AG10803 (cell line): ENCODE measurements at regions not wholly inside any gene's neighbourhood (a gene's known extent, or its start where the extent isn't known, plus 50 kb on each side); places are given as distances from the start of the nearest gene placed in this dataset.

ENCODE experiments used
- DNase-seq: peaks from one replicate; pipeline ENCODE4 v3.0.0; 2010; ENCODE audit warnings: low read depth
- H3K4me3 ChIP-seq: 2 replicates; pipeline ENCODE4 v1.5.1; 2011; ENCODE audit warnings: mild to moderate bottlenecking, low read length, control low read depth
- TF ChIP-seq, protein P1 (sequence below): conservative IDR thresholded peaks from 2 replicates; pipeline ENCODE4 v1.5.1; 2011; ENCODE audit warnings: mild to moderate bottlenecking, low read length, control low read depth, inconsistent platforms

DNA sequence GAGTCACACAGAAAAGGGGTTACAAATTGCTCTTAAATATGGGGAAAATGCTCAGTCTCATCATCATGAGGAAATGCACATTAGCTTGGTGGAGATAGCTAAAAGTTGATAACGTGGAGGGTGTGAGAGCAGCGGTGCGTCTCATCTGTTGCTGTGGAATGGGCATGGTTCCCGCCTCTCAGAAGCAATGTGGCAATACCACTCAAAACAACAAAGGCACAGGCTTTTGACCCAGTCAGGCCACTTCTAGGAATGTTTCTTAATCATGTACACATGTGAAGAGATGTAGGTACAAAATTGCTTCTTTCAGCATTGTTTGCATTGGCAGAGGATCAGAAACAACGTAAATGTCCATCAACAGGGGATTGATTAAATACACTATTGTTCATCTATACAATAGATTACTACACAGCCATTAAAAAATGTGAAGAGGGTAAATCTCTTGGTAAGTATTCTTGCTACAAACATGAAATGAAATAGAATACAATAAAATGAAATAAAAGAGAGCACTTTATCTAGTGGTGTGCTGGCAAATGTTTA is 212.6 kb upstream of the MSX2 start:
- TF ChIP-seq, protein P1, sequence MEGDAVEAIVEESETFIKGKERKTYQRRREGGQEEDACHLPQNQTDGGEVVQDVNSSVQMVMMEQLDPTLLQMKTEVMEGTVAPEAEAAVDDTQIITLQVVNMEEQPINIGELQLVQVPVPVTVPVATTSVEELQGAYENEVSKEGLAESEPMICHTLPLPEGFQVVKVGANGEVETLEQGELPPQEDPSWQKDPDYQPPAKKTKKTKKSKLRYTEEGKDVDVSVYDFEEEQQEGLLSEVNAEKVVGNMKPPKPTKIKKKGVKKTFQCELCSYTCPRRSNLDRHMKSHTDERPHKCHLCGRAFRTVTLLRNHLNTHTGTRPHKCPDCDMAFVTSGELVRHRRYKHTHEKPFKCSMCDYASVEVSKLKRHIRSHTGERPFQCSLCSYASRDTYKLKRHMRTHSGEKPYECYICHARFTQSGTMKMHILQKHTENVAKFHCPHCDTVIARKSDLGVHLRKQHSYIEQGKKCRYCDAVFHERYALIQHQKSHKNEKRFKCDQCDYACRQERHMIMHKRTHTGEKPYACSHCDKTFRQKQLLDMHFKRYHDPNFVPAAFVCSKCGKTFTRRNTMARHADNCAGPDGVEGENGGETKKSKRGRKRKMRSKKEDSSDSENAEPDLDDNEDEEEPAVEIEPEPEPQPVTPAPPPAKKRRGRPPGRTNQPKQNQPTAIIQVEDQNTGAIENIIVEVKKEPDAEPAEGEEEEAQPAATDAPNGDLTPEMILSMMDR = no peak
- DNase-seq = no peak
- no peak overlapping the region for H3K4me3 ChIP-seq

DNA sequence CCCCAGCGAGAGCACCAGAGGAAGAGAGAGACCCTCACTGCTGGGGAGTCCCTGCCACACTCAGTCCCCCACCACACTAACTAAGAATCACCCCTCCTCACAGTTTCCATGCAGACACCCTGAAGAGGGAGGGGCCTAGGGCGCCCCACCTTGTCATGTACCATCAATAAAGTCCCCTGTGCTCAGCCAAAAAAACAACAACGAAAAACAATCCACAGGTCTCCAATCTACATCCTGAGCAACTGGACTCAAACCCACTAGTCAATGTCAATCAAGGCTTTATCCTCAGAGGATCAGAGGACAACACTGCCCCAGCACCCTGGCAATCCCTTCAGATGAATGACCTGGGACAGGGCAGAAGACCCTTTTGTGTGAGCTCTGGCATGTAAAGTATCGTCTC is 210.1 kb upstream of the MSX2 start:
- TF ChIP-seq, protein P1 = no peak
- DNase-seq = no peak
- no peak overlapping the region for H3K4me3 ChIP-seq

DNA sequence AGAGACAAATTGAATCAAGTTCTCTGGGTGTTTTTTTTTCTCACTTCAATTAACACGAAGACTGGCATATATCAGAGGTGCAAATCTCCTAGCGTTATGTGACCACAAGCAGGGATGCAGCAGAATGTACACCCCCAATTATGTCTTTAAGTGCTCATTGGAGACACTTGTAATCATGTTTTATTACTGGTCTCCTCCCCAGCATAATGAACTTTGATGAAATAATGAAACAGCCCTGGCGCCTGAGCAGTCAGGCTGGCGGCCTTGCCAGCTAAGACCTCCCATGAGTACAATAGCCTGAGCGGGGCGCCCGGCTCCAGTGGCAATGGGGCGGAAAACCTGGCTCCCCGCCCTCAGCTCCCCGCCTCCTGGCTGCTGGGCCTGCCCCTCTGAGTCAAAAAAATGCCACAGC is 209.4 kb upstream of the MSX2 start:
- DNase-seq = no peak
- TF ChIP-seq, protein P1 = no peak
- no peak overlapping the region for H3K4me3 ChIP-seq

DNA sequence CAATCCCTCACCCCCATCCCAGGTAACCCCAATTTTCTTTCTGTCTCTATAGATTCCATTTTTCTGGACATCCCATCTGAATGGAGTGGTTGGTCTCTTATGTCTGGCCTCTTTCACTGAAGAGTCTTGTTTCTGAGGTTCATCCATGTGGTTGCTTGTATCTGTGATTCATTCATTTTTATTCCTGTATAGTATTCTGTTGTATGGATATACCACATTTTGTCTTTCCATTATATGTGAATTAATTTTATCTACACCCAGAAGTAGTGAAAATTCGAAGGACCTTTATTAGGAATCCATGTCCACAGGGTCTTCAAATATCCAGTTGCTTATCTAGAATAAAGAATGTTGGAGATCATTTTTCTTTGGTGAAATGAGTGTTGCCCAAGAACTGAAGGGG is 207.6 kb upstream of the MSX2 start:
- TF ChIP-seq, protein P1 = no peak
- H3K4me3 ChIP-seq = no peak overlapping the region
- no peak for DNase-seq

DNA sequence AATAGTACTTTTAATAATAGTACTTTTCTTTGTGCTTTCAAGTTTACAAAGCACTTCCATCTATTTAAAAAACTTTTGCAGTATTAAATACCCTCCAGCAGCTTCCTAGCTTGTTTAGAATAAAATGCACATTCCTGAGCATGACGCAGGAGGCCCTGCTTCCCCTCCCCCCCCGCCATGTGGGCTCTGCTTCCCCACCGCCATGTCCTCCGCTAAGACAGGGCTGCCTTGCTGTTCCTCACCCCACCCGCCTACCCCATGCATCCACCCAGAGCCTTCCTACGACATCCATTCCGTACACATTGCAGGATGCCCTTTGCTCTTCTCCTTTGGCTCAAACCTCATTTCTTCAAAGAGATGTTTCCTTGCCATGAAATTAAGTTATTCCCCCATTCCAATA is 205.9 kb upstream of the MSX2 start:
- no peak for DNase-seq
- TF ChIP-seq, protein P1 = no peak

DNA sequence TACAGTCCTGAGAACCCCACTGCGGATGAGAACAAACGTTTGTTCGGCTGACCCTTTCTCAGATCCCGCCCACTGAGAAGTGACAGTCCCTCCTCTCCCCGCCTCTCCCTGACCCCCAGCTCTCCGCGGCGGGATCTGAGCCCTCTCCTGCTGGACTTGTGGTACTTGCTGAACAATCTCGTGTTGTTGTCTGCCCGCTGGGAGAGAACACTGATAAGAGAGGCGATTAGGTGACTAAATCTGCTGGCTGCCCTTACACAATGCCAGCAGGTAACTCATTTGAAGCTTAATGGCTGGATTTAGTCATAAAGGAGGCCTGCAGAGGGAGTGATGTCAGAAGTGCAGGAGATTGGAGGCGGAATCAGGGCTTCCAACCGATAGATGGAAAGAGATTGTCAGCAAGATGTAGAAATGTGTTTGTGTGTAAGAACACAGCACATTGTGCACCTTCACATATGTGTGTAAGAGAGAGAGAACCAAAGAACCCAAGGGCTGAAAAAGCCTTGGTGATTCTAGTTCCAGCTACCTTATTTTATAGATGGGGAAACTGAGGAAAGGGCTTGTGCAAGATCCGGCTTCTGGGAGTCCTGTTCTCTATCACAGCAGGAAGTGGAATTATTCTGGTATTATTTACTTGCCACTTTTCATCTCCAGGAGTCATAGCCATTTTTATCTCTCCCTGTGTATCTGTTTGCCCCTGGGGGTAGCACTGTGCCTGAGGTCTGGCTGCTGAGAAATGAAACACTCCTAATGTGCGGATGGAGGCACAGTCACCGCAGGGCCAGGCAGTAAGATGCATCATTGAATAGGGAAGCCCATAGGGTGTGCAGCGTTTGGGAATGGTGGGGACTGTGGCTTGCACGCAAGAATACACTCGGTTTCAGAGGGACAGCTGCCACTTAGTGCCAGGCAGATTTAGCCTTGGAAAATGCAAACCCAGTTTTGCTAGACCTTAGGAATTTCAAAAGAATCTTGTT is 203.7 kb upstream of the MSX2 start:
- no peak for DNase-seq
- no peak overlapping the region for H3K4me3 ChIP-seq
- TF ChIP-seq, protein P1 = no peak

More for the DNA sequence above, 205.9 kb upstream of the MSX2 start:
- no peak overlapping the region for H3K4me3 ChIP-seq

GRCh38 chr5:174521449-174521848 is 202.9 kb upstream of the MSX2 start:
- TF ChIP-seq, protein P1 = no peak
- no peak for DNase-seq
- H3K4me3 ChIP-seq = no peak overlapping the region
